Stimulated activated CD8-positive, alpha-beta memory T cell treated with anti-CD3 and anti-CD28 coated beads, Interleukin-15, amount 100 ng/mL, for 4 hours (primary cell): ENCODE measurements at regions not wholly inside any gene's neighbourhood (a gene's known extent, or its start where the extent isn't known, plus 50 kb on each side); places are given as distances from the start of the nearest gene placed in this dataset.

Experiments used
- DNase-seq, 2 donors: peaks; one replicate each; pipeline ENCODE4 v3.0.0-alpha.2; 2020; ENCODE audit warnings: low read depth in 2 of 2

GRCh38 chr2:33904801-33905200, 305.7 kb upstream of the FAM98A start:
- DNase-seq, result no peak

GRCh38 chr2:33903701-33904100, 304.6 kb upstream of the FAM98A start:
- no peak for DNase-seq

GRCh38 chr2:33903215-33903614, 304.1 kb upstream of the FAM98A start:
- no peak for DNase-seq

GRCh38 chr2:33900610-33901009, 301.5 kb upstream of the FAM98A start:
- DNase-seq, result no peak

GRCh38 chr2:33897741-33898140, 298.6 kb upstream of the FAM98A start:
- no peak for DNase-seq

- DNase-seq, result no peak
Observed at GRCh38 chr2:33893824-33894223, 294.7 kb upstream of the FAM98A start.

- no peak for DNase-seq
Observed at GRCh38 chr2:33891616-33892015, 292.5 kb upstream of the FAM98A start.

- DNase-seq, result no peak
Observed at GRCh38 chr2:33890686-33891085, 291.6 kb upstream of the FAM98A start.

- DNase-seq, result no peak
Observed at GRCh38 chr2:33877348-33878016, 278.4 kb upstream of the FAM98A start.

GRCh38 chr2:33873076-33873605, 274.0 kb upstream of the FAM98A start:
- DNase-seq, result no peak

GRCh38 chr2:33859811-33860461, 260.8 kb upstream of the FAM98A start:
- DNase-seq, result no peak

GRCh38 chr2:33859176-33859575, 260.1 kb upstream of the FAM98A start:
- DNase-seq, result no peak

- no peak for DNase-seq
Observed at GRCh38 chr2:33848486-33848885, 249.4 kb upstream of the FAM98A start.

- DNase-seq, result no peak
Observed at GRCh38 chr2:33839791-33840190, 240.7 kb upstream of the FAM98A start.

GRCh38 chr2:33836628-33837027, 237.5 kb upstream of the FAM98A start:
- DNase-seq, result no peak

GRCh38 chr2:33835911-33836310, 236.8 kb upstream of the FAM98A start:
- no peak for DNase-seq

- no peak for DNase-seq
Observed at GRCh38 chr2:33822964-33823363, 223.9 kb upstream of the FAM98A start.

- no peak for DNase-seq
Observed at GRCh38 chr2:33812707-33813106, 213.6 kb upstream of the FAM98A start.

- no peak for DNase-seq
Observed at GRCh38 chr2:33810046-33810835, 211.1 kb upstream of the FAM98A start.

GRCh38 chr2:33806041-33806440, 206.9 kb upstream of the FAM98A start:
- DNase-seq, result no peak

- no peak for DNase-seq
Observed at GRCh38 chr2:33804155-33804554, 205.1 kb upstream of the FAM98A start.

GRCh38 chr2:33796511-33796910, 197.4 kb upstream of the FAM98A start:
- no peak for DNase-seq

GRCh38 chr2:33791625-33792024, 192.5 kb upstream of the FAM98A start:
- no peak for DNase-seq
